HepG2 (cell line): ENCODE measurements at regions not wholly inside any gene's neighbourhood (a gene's known extent, or its start where the extent isn't known, plus 50 kb on each side); places are given as distances from the start of the nearest gene placed in this dataset.

Experiments used
- CHD4 ChIP-seq: fragments of 200-600 bp; sonication (generic); IDR thresholded peaks from 2 replicates; pipeline ENCODE4 v1.7.0; 2017; ENCODE audit warnings: mild to moderate bottlenecking, low read length, borderline replicate concordance
- FOSL2 ChIP-seq: sonication (generic); formaldehyde crosslinking; IDR thresholded peaks from 2 replicates; pipeline ENCODE4 v1.4.0; 2020; ENCODE audit warnings: missing genetic modification reagents
- KDM2A ChIP-seq: sonication (generic); formaldehyde crosslinking; IDR thresholded peaks from 2 replicates; pipeline ENCODE4 v1.4.0; 2020; ENCODE audit warnings: low read depth, missing genetic modification reagents, borderline replicate concordance
- MED1 ChIP-seq: sonication (generic); formaldehyde crosslinking; IDR thresholded peaks from 2 replicates; pipeline ENCODE4 v1.4.0; 2020; ENCODE audit warnings: missing genetic modification reagents
- PATZ1 ChIP-seq: sonication (generic); formaldehyde crosslinking; IDR thresholded peaks from 2 replicates; pipeline ENCODE4 v1.4.0; 2020; ENCODE audit warnings: missing genetic modification reagents
- PRDM10 ChIP-seq: sonication (generic); formaldehyde crosslinking; IDR thresholded peaks from 2 replicates; pipeline ENCODE4 v1.4.0; 2020; ENCODE audit warnings: low read depth, missing genetic modification reagents
- RXRB ChIP-seq: IDR thresholded peaks from 2 replicates; pipeline ENCODE4 v1.6.1; 2016; ENCODE audit warnings: borderline replicate concordance, missing genetic modification reagents, missing compliant biosample characterization
- SOX5 ChIP-seq: IDR thresholded peaks from 2 replicates; pipeline ENCODE4 v1.6.1; 2016; ENCODE audit warnings: borderline replicate concordance
- THAP9 ChIP-seq: sonication (generic); formaldehyde crosslinking; IDR thresholded peaks from 2 replicates; pipeline ENCODE4; 2020; ENCODE audit warnings: missing genetic modification reagents, mild to moderate bottlenecking, borderline replicate concordance
- TRIM22 ChIP-seq: fragments of 450-650 bp; IDR thresholded peaks from 2 replicates; pipeline ENCODE4 v1.6.1; 2017
- ZC3H13 ChIP-seq: sonication (generic); formaldehyde crosslinking; IDR thresholded peaks from 2 replicates; pipeline ENCODE4 v1.8.1; 2023; ENCODE audit warnings: mild to moderate bottlenecking, missing genetic modification reagents, moderate library complexity
- ZFP36L2 ChIP-seq: sonication (generic); formaldehyde crosslinking; IDR thresholded peaks from 2 replicates; pipeline ENCODE4 v1.4.0; 2020; ENCODE audit warnings: missing genetic modification reagents
- ZNF430 ChIP-seq: sonication (generic); formaldehyde crosslinking; IDR thresholded peaks from 2 replicates; pipeline ENCODE4 v1.9.0; 2021; ENCODE audit warnings: mild to moderate bottlenecking, missing genetic modification reagents
- ZNF543 ChIP-seq: sonication (generic); formaldehyde crosslinking; IDR thresholded peaks from 2 replicates; pipeline ENCODE4 v1.4.0; 2020; ENCODE audit warnings: mild to moderate bottlenecking, missing genetic modification reagents
- ZNF572 ChIP-seq: sonication (generic); formaldehyde crosslinking; IDR thresholded peaks from 2 replicates; pipeline ENCODE4 v1.5.1; 2020; ENCODE audit warnings: mild to moderate bottlenecking, missing genetic modification reagents
- ZNF605 ChIP-seq: sonication (generic); formaldehyde crosslinking; IDR thresholded peaks from 2 replicates; pipeline ENCODE4 v1.8.0; 2022; ENCODE audit warnings: mild to moderate bottlenecking, missing genetic modification reagents
- ZNF691 ChIP-seq: sonication (generic); formaldehyde crosslinking; IDR thresholded peaks from 2 replicates; pipeline ENCODE4 v1.4.0; 2020; ENCODE audit warnings: missing genetic modification reagents, low read depth, mild to moderate bottlenecking, borderline replicate concordance
- ZNF768 ChIP-seq: sonication (generic); formaldehyde crosslinking; IDR thresholded peaks from 2 replicates; pipeline ENCODE4 v1.4.0; 2020; ENCODE audit warnings: missing genetic modification reagents
- ZNF816 ChIP-seq: sonication (generic); formaldehyde crosslinking; IDR thresholded peaks from 2 replicates; pipeline ENCODE4 v1.8.0; 2022; ENCODE audit warnings: missing genetic modification reagents, mild to moderate bottlenecking, borderline replicate concordance

GRCh38 chr3:42014921-42015533 is 53.1 kb upstream of the ULK4 start (continued):
- TF ChIP-seq ZNF691 (CRISPR knock-in tag) (0 out of 2 replicates have a peak, but pooled peaks have one; percentile 26), CHD4 (no peak), RXRB (0 out of 2 replicates have a peak, but pooled peaks have one; percentile 17), KDM2A (CRISPR knock-in tag) (peak; percentile 40; the same call in 1 of the 2 replicates), ZNF572 (no peak), SOX5 (CRISPR knock-in tag) (0 out of 2 replicates have a peak, but pooled peaks have one; percentile 10), MED1 (CRISPR knock-in tag) (no peak), ZNF543 (CRISPR knock-in tag) (no peak), ZNF430 (CRISPR knock-in tag) (no peak), ZFP36L2 (CRISPR knock-in tag) (no peak), TRIM22 (no peak), PATZ1 (CRISPR knock-in tag) (peak; percentile 51; the same call in 1 of the 2 replicates), ZNF768 (CRISPR knock-in tag) (peak; percentile 88), ZNF816 (CRISPR knock-in tag) (no peak), PRDM10 (CRISPR knock-in tag) (peak; percentile 63), THAP9 (CRISPR knock-in tag) (no peak), ZNF605 (CRISPR knock-in tag) (peak; percentile 23; the same call in 1 of the 2 replicates), FOSL2 (CRISPR knock-in tag) (peak; percentile 29; the same call in 1 of the 2 replicates), ZC3H13 (CRISPR knock-in tag) (no peak)
